Panc1 (cell line): ENCODE measurements at regions not wholly inside any gene's neighbourhood (a gene's known extent, or its start where the extent isn't known, plus 50 kb on each side); places are given as distances from the start of the nearest gene placed in this dataset.

Experiments
- CTCF ChIP-seq: fragments of 450-650 bp; IDR thresholded peaks from 2 replicates; pipeline ENCODE4 v1.5.1; 2017; ENCODE audit warnings: mild to moderate bottlenecking
- POLR2AphosphoS5 ChIP-seq: IDR thresholded peaks from 2 replicates; pipeline ENCODE4 v1.6.1; 2012; ENCODE audit warnings: mild to moderate bottlenecking, low read depth, low read length, moderate library complexity
- SIN3A ChIP-seq: IDR thresholded peaks from 2 replicates; pipeline ENCODE4 v1.6.1; 2012; ENCODE audit warnings: low read depth, mild to moderate bottlenecking, low read length, moderate library complexity, borderline replicate concordance; ENCODE audit not compliant: insufficient read depth
- TF ChIP-seq, protein P1 (sequence below), 2 experiments: IDR thresholded peaks; 2 replicates each; pipeline ENCODE4 v1.6.1; 2011 to 2012; ENCODE audit warnings: low read depth in 2 of 2, control low read depth in 1 of 2, low read length in 1 of 2, mild to moderate bottlenecking in 1 of 2, moderate library complexity in 1 of 2; ENCODE audit not compliant: insufficient read depth in 1 of 2

DNA sequence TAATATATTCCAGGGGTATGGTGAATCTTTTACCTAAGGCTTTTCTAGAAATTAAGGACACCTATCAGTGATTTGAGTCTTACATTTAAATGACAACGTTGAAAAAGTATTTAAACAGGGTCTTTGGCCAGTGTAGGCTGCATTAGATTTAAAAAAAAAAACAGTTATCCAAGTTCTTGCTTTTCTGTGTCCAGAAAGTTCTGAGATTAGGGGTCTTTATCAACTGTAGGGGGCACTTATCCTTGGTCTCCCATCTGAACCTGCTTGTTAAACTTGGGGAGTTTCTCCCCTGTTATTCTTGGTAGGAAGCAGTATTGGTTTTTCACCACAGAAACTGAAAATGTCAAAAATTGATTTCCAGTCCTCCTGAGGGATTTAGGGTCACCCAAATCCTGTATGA, 155.9 kb upstream of the ZNF217 start:
- no peak for TF ChIP-seq CTCF
- TF ChIP-seq, protein P1, sequence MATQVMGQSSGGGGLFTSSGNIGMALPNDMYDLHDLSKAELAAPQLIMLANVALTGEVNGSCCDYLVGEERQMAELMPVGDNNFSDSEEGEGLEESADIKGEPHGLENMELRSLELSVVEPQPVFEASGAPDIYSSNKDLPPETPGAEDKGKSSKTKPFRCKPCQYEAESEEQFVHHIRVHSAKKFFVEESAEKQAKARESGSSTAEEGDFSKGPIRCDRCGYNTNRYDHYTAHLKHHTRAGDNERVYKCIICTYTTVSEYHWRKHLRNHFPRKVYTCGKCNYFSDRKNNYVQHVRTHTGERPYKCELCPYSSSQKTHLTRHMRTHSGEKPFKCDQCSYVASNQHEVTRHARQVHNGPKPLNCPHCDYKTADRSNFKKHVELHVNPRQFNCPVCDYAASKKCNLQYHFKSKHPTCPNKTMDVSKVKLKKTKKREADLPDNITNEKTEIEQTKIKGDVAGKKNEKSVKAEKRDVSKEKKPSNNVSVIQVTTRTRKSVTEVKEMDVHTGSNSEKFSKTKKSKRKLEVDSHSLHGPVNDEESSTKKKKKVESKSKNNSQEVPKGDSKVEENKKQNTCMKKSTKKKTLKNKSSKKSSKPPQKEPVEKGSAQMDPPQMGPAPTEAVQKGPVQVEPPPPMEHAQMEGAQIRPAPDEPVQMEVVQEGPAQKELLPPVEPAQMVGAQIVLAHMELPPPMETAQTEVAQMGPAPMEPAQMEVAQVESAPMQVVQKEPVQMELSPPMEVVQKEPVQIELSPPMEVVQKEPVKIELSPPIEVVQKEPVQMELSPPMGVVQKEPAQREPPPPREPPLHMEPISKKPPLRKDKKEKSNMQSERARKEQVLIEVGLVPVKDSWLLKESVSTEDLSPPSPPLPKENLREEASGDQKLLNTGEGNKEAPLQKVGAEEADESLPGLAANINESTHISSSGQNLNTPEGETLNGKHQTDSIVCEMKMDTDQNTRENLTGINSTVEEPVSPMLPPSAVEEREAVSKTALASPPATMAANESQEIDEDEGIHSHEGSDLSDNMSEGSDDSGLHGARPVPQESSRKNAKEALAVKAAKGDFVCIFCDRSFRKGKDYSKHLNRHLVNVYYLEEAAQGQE (IDR thresholded peaks at IDR 0.05; ENCODE audit: insufficient read depth in 1 of 2, low read depth in 2 of 2, low read length in 1 of 2) = no peak
- no peak for TF ChIP-seq POLR2AphosphoS5
- no peak for TF ChIP-seq SIN3A
